ENCODE measurements at regions not wholly inside any gene's neighbourhood (a gene's known extent, or its start where the extent isn't known, plus 50 kb on each side); places are given as distances from the start of the nearest gene placed in this dataset.
"Not testable (repeated sequence)": the region's sequence is repeated elsewhere in the genome, so short reads cannot be mapped to it uniquely, and the experiment has no call there.

- no peak for DNase-seq
These were observed 120.1 kb upstream of the POC5 start for GRCh38 chr5:75837258-75837841.

- DNase-seq: no peak
These were observed 114.3 kb upstream of the POC5 start for GRCh38 chr5:75831561-75831960.

- no peak for DNase-seq
These were observed 110.8 kb upstream of the POC5 start for GRCh38 chr5:75828029-75828428.

GRCh38 chr5:75824323-75824722 lies 107.1 kb upstream of the POC5 start:
- DNase-seq: no peak

GRCh38 chr5:75823811-75824210 lies 106.6 kb upstream of the POC5 start:
- no peak for DNase-seq

GRCh38 chr5:75818661-75819060 lies 101.4 kb upstream of the POC5 start:
- no peak for DNase-seq

- DNase-seq: not testable (repeated sequence)
These were observed 82.5 kb upstream of the POC5 start for GRCh38 chr5:75799695-75800094.

- DNase-seq: not testable (repeated sequence)
These were observed 52.1 kb upstream of the POC5 start for GRCh38 chr5:75769338-75769737.
